GM23338 (cell line): ENCODE measurements at regions not wholly inside any gene's neighbourhood (a gene's known extent, or its start where the extent isn't known, plus 50 kb on each side); places are given as distances from the start of the nearest gene placed in this dataset.

Source experiments
- EZH2 ChIP-seq: fragments of 200-600 bp; sonication (generic); IDR thresholded peaks from one replicate; pipeline ENCODE4 v1.8.0; 2017; ENCODE audit warnings: antibody characterized with exemption, mild to moderate bottlenecking, low read depth; ENCODE audit not compliant: unreplicated experiment
- EZH2phosphoT487 ChIP-seq: fragments of 200-600 bp; sonication (generic); IDR thresholded peaks from one replicate; pipeline ENCODE4 v1.8.1; 2018; ENCODE audit warnings: antibody characterized with exemption; ENCODE audit not compliant: unreplicated experiment
- JUNB ChIP-seq: IDR thresholded peaks from one replicate; pipeline ENCODE4 v1.6.1; 2016; ENCODE audit warnings: antibody characterized with exemption; ENCODE audit not compliant: unreplicated experiment
- NANOG ChIP-seq: IDR thresholded peaks from 2 replicates; pipeline ENCODE4 v1.6.1; 2016; ENCODE audit warnings: antibody characterized with exemption, borderline replicate concordance
- POLR2AphosphoS5 ChIP-seq: IDR thresholded peaks from 2 replicates; pipeline ENCODE4 v1.6.1; 2016; ENCODE audit warnings: antibody characterized with exemption, low read depth
- TF ChIP-seq, protein P1 (sequence below): IDR thresholded peaks from 2 replicates; pipeline ENCODE4 v1.6.1; 2016; ENCODE audit warnings: antibody characterized with exemption
- TF ChIP-seq, protein P2 (sequence below), 2 experiments: fragments of 200-600 bp in 1 of 2; sonication (generic) in 1 of 2; conservative IDR thresholded peaks; 2 replicates each; pipeline versions ENCODE4 v1.5.1 to v1.6.1; 2016 to 2017; ENCODE audit warnings: antibody characterized with exemption in 2 of 2, low read depth in 2 of 2, mild to moderate bottlenecking in 2 of 2, moderate library complexity in 1 of 2
- TF ChIP-seq, protein P3 (sequence below): IDR thresholded peaks from one replicate; pipeline ENCODE4 v1.6.1; 2018; ENCODE audit warnings: antibody characterized with exemption; ENCODE audit not compliant: unreplicated experiment

DNA sequence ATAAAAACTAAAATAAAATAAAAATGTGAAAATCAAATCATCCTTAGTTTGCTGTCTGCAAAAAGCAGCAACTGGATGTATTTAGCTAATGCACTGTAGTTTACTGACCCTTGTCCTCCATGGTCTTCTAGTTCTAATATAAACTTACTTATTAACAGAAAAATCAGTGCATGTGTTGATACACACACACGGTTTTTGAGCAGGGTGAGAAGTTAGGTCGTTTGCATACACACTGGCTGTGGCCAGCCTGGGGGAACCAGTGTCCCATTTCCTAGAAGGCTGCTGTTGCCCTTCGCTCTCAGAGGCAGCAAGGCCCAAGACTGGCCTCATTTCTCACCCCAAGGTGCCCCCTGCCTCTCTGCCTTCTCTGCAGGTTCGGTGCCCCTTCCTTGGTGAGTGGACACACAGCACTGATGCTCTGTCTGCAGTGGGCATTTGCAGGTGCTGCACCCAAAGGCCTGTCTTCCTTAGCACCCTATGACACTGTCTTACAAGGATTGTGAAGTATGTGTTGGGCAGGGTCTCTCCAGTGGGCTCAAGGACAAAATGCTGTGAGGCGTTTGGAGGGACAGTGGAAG, 168.5 kb downstream of the SCP2D1 start:
- TF ChIP-seq, protein P1, sequence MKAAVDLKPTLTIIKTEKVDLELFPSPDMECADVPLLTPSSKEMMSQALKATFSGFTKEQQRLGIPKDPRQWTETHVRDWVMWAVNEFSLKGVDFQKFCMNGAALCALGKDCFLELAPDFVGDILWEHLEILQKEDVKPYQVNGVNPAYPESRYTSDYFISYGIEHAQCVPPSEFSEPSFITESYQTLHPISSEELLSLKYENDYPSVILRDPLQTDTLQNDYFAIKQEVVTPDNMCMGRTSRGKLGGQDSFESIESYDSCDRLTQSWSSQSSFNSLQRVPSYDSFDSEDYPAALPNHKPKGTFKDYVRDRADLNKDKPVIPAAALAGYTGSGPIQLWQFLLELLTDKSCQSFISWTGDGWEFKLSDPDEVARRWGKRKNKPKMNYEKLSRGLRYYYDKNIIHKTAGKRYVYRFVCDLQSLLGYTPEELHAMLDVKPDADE = no peak
- TF ChIP-seq POLR2AphosphoS5 (no peak), EZH2 (no peak), EZH2phosphoT487 (no peak), JUNB (no peak), NANOG (no peak)
- TF ChIP-seq, protein P2, sequence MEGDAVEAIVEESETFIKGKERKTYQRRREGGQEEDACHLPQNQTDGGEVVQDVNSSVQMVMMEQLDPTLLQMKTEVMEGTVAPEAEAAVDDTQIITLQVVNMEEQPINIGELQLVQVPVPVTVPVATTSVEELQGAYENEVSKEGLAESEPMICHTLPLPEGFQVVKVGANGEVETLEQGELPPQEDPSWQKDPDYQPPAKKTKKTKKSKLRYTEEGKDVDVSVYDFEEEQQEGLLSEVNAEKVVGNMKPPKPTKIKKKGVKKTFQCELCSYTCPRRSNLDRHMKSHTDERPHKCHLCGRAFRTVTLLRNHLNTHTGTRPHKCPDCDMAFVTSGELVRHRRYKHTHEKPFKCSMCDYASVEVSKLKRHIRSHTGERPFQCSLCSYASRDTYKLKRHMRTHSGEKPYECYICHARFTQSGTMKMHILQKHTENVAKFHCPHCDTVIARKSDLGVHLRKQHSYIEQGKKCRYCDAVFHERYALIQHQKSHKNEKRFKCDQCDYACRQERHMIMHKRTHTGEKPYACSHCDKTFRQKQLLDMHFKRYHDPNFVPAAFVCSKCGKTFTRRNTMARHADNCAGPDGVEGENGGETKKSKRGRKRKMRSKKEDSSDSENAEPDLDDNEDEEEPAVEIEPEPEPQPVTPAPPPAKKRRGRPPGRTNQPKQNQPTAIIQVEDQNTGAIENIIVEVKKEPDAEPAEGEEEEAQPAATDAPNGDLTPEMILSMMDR (conservative IDR thresholded peaks at IDR 0.05; ENCODE audit: low read depth in 2 of 2) = no peak
- TF ChIP-seq, protein P3, sequence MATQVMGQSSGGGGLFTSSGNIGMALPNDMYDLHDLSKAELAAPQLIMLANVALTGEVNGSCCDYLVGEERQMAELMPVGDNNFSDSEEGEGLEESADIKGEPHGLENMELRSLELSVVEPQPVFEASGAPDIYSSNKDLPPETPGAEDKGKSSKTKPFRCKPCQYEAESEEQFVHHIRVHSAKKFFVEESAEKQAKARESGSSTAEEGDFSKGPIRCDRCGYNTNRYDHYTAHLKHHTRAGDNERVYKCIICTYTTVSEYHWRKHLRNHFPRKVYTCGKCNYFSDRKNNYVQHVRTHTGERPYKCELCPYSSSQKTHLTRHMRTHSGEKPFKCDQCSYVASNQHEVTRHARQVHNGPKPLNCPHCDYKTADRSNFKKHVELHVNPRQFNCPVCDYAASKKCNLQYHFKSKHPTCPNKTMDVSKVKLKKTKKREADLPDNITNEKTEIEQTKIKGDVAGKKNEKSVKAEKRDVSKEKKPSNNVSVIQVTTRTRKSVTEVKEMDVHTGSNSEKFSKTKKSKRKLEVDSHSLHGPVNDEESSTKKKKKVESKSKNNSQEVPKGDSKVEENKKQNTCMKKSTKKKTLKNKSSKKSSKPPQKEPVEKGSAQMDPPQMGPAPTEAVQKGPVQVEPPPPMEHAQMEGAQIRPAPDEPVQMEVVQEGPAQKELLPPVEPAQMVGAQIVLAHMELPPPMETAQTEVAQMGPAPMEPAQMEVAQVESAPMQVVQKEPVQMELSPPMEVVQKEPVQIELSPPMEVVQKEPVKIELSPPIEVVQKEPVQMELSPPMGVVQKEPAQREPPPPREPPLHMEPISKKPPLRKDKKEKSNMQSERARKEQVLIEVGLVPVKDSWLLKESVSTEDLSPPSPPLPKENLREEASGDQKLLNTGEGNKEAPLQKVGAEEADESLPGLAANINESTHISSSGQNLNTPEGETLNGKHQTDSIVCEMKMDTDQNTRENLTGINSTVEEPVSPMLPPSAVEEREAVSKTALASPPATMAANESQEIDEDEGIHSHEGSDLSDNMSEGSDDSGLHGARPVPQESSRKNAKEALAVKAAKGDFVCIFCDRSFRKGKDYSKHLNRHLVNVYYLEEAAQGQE = no peak
